Activated T-helper 1 cell treated with Interleukin-2 at 50 U/mL for 16 hours (primary cell): ENCODE measurements at regions not wholly inside any gene's neighbourhood (a gene's known extent, or its start where the extent isn't known, plus 50 kb on each side); places are given as distances from the start of the nearest gene placed in this dataset.

ENCODE experiments used
- DNase-seq: peaks from one replicate; pipeline ENCODE4 v3.0.0-alpha.2; 2020; ENCODE audit warnings: low read depth

GRCh38 chr20:59376109-59376841, 75.9 kb downstream of the EDN3 start:
- DNase-seq: no peak

- DNase-seq: no peak
Measured at GRCh38 chr20:59376998-59377397, 76.6 kb downstream of the EDN3 start.

GRCh38 chr20:59377842-59378241, 77.4 kb downstream of the EDN3 start:
- no peak for DNase-seq

GRCh38 chr20:59378396-59378795, 78.0 kb downstream of the EDN3 start:
- no peak for DNase-seq

GRCh38 chr20:59378966-59379365, 78.6 kb downstream of the EDN3 start:
- DNase-seq: no peak

- no peak for DNase-seq
Measured at GRCh38 chr20:59381689-59382088, 81.3 kb downstream of the EDN3 start.

- DNase-seq: no peak
Measured at GRCh38 chr20:59382157-59382725, 81.8 kb downstream of the EDN3 start.

GRCh38 chr20:59382907-59383306, 82.5 kb downstream of the EDN3 start:
- no peak for DNase-seq

GRCh38 chr20:59385038-59385437, 84.6 kb downstream of the EDN3 start:
- no peak for DNase-seq

- no peak for DNase-seq
Measured at GRCh38 chr20:59385480-59385879, 85.1 kb downstream of the EDN3 start.

GRCh38 chr20:59386809-59387208, 86.4 kb downstream of the EDN3 start:
- no peak for DNase-seq

- DNase-seq: no peak
Measured at GRCh38 chr20:59387891-59388290, 87.5 kb downstream of the EDN3 start.

GRCh38 chr20:59388402-59388801, 88.0 kb downstream of the EDN3 start:
- DNase-seq: no peak

- DNase-seq: no peak
Measured at GRCh38 chr20:59390437-59390836, 90.0 kb downstream of the EDN3 start.

- DNase-seq: no peak
Measured at GRCh38 chr20:59391975-59392374, 91.6 kb downstream of the EDN3 start.

- no peak for DNase-seq
Measured at GRCh38 chr20:59392736-59393135, 92.3 kb downstream of the EDN3 start.

- DNase-seq: no peak
Measured at GRCh38 chr20:59393142-59393541, 92.7 kb downstream of the EDN3 start.

GRCh38 chr20:59395729-59396128, 95.3 kb downstream of the EDN3 start:
- DNase-seq: no peak

- DNase-seq: no peak
Measured at GRCh38 chr20:59398537-59399205, 98.3 kb downstream of the EDN3 start.

GRCh38 chr20:59399426-59400099, 99.2 kb downstream of the EDN3 start:
- no peak for DNase-seq

GRCh38 chr20:59400708-59401107, 100.3 kb downstream of the EDN3 start:
- no peak for DNase-seq

- DNase-seq: no peak
Measured at GRCh38 chr20:59402681-59403080, 102.3 kb downstream of the EDN3 start.
